BLaER1 treated with 17β-estradiol and CSF1 and Interleukin-3, amounts not matched to agents 10 nM and 100 nM (cell line): ENCODE measurements at regions not wholly inside any gene's neighbourhood (a gene's known extent, or its start where the extent isn't known, plus 50 kb on each side); places are given as distances from the start of the nearest gene placed in this dataset.
"Not testable (repeated sequence)": the region's sequence is repeated elsewhere in the genome, so short reads cannot be mapped to it uniquely, and the experiment has no call there.

Source experiments
- H3K27ac ChIP-seq, 11 experiments: shearing (Covaris generic); formaldehyde crosslinking; 2 replicates each; pipeline ENCODE4 v1.8.1; 2022
- H3K27me3 ChIP-seq, 11 experiments: shearing (Covaris generic); formaldehyde crosslinking; 2 replicates each; pipeline ENCODE4 v1.8.1; 2022
- H3K36me3 ChIP-seq, 11 experiments: shearing (Covaris generic); formaldehyde crosslinking; 2 replicates each; pipeline ENCODE4 v1.8.1; 2022
- H3K4me1 ChIP-seq, 10 experiments: shearing (Covaris generic); formaldehyde crosslinking; 2 replicates each; pipeline ENCODE4 v1.8.1; 2022
- H3K4me2 ChIP-seq, 11 experiments: shearing (Covaris generic); formaldehyde crosslinking; 2 replicates each; pipeline ENCODE4 v1.8.1; 2022
- H3K4me3 ChIP-seq, 10 experiments: shearing (Covaris generic); formaldehyde crosslinking; 2 replicates each; pipeline ENCODE4 v1.8.1; 2022
- H3K9ac ChIP-seq, 11 experiments: shearing (Covaris generic); formaldehyde crosslinking; 2 replicates each; pipeline ENCODE4 v1.8.1; 2022
- H3K9me3 ChIP-seq, 11 experiments: shearing (Covaris generic); formaldehyde crosslinking; replicated peaks in 1 of 11; 2 replicates each; pipeline ENCODE4 v1.8.1; 2022
- H4K20me1 ChIP-seq, 11 experiments: shearing (Covaris generic); formaldehyde crosslinking; 2 replicates each; pipeline ENCODE4 v1.8.1; 2022
- Cebpa-rat ChIP-seq, 11 experiments: shearing (Covaris generic); IDR thresholded peaks; 2 replicates each; pipeline ENCODE4 v1.8.1; 2022

DNA sequence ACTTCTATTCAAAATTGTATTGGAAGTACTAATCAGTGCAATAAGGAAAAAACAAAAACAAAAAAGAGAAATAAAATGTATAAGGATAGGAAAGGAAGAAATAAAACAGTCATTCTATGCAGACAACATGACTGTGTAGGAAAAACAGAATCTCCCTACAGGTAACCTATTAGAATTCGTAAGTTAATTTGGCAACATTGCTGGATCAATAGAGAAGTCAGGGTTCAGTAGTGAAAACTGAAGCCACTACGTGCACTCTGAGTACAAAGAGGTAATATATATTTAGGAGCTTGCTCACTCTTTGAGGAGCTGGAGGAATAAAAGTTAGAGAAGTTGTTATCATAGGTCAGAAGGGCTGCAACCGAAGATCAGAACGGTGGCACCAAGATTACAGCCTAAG lies 84.0 kb upstream of the BMAL1 start:
- no peaks in the 10 kb centered on the region for H4K20me1 ChIP-seq
- peaks cover 0 to 6% (median 0%) of the 10 kb centered on the region in 11 experiments; a peak in 2 of 22 replicates for H3K36me3 ChIP-seq
- no peak overlapping the region for H3K4me3 ChIP-seq
- no peak overlapping the region for H3K27ac ChIP-seq
- H3K9ac ChIP-seq: no peak overlapping the region
- peaks cover 0 to 7% (median 0%) of the 10 kb centered on the region in 10 experiments; a peak in 2 of 20 replicates for H3K4me1 ChIP-seq
- no peaks in the 10 kb centered on the region for H3K27me3 ChIP-seq
- H3K4me2 ChIP-seq: no peak overlapping the region
- TF ChIP-seq Cebpa-rat (IDR thresholded peaks at IDR 0.05): no peak
- H3K9me3 ChIP-seq: peaks cover 31 to 62% (median 46%) of the 10 kb centered on the region in 11 experiments

DNA sequence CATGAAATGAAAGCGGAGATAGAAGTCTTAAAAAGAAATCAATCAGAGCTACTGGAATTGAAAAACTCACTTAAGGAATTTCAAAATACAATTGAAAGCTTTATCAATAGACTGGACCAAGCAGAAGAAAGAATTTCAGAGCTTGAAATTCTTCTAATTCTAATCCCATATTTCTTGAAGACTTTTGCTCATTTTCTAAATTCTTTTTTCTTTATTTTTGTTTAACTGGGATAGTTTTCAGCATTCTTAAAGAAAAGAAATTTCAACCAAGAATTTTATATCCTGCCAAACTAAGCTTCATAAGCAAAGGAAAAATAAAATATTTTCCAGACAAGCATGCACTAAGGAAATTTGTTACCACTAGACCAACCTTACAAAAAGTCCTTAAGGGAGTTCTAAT lies 80.2 kb upstream of the BMAL1 start:
- H3K4me1 ChIP-seq, H3K4me2 ChIP-seq, H3K27ac ChIP-seq, H3K4me3 ChIP-seq, H3K27me3 ChIP-seq, H4K20me1 ChIP-seq, H3K36me3 ChIP-seq, H3K9ac ChIP-seq: not testable (repeated sequence)
- H3K9me3 ChIP-seq: peaks cover 43 to 74% (median 57%) of the 10 kb centered on the region in 11 experiments

DNA sequence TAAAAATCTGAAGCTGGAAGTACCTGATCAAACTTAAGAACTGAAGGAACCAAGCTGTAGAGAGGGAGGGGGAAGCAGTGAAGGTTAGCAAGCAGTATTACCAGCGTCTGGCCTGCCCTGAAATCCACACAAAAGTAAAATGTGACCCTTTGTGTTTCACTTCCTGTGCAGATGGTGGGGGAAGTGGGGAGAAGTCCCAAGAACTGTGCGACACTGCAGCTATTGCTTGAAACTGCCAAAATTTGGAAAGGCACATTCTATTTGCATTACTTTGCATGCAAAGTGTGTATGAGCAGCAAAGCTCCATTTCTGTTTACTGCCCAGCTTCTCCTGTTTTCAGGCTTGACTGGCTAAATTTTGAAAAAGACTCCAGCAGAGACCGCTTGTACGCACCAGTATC lies 72.1 kb upstream of the BMAL1 start:
- Histone ChIP-seq H3K4me3 (no peak overlapping the region), H3K9ac (peak overlapping the region in 9 of 11 experiments; percentile 9 to 49 (median 29); a peak in 13 of 22 replicates), H3K4me1 (peaks cover 29 to 63% (median 61%) of the 10 kb centered on the region in 10 experiments), H4K20me1 (no peaks in the 10 kb centered on the region), H3K27me3 (no peaks in the 10 kb centered on the region), H3K4me2 (peak overlapping the region; percentile 37 to 95 (median 84)), H3K36me3 (no peaks in the 10 kb centered on the region), H3K27ac (peak overlapping the region; percentile 3 to 93 (median 64); a peak in 18 of 22 replicates), H3K9me3 (peaks cover 7 to 17% (median 12%) of the 10 kb centered on the region in 11 experiments; a peak in 21 of 22 replicates)
- no peak for TF ChIP-seq Cebpa-rat (IDR thresholded peaks at IDR 0.05)

DNA sequence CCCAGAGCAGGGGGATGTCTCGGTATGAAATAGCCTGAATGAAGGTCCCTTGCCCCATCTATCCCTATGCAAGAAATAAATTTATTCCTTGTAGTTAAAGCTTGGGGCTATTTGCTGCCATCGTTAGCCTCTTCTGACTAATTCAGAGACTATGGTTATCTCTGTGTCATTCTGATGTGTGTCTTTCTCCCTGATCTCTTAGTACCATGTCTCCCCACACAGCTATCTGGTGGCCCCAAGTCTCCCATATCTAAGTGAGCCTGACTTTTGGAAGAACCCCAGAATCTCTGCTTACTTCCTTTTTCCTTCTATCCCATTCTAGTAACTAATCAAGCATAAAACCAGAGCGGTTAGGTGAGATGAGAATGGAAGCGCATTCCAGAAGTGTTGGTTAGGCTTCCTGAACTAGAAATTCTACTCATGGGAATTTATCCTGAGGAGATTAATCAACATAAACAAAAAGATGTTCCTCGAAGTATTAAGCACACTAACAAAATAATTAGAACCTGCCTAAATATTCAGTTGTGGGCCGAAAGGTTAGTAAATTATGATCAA lies 71.4 kb upstream of the BMAL1 start:
- no peak for TF ChIP-seq Cebpa-rat (IDR thresholded peaks at IDR 0.05)
- H4K20me1 ChIP-seq: no peaks in the 10 kb centered on the region
- H3K4me3 ChIP-seq: no peak overlapping the region
- H3K9me3 ChIP-seq: peaks cover 3 to 11% (median 6%) of the 10 kb centered on the region in 11 experiments; a peak in 21 of 22 replicates
- H3K27me3 ChIP-seq: no peaks in the 10 kb centered on the region
- no peaks in the 10 kb centered on the region for H3K36me3 ChIP-seq
- H3K4me1 ChIP-seq: peaks cover 29 to 64% (median 61%) of the 10 kb centered on the region in 10 experiments
- peak overlapping the region; percentile 37 to 95 (median 84); a peak in 21 of 22 replicates for H3K4me2 ChIP-seq
- peak overlapping the region in 3 of 11 experiments; percentile 13 to 49 (median 32); a peak in 3 of 22 replicates for H3K9ac ChIP-seq
- peak overlapping the region; percentile 3 to 93 (median 64); a peak in 18 of 22 replicates for H3K27ac ChIP-seq

DNA sequence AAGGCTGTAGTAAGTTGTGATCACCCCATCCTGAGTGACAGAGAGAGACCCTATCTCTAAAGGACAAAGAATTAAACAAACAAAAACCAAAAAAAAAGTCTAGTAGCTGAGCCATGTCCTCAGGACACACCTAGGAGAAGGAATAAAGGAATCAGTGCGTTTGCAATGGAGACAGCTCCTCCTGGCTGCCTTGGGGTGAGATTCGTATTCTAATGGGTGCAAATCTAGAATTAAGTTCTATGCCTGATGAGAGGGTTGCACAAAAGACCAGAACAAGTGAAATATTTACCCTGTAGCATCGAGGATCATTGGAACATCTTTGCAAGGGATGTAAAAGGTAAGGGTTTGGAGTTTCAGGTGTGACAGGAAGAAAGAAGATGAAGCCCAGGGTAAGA lies 70.3 kb upstream of the BMAL1 start:
- peak overlapping the region in 10 of 11 experiments; percentile 43 to 81 (median 74); a peak in 19 of 22 replicates for H3K9ac ChIP-seq
- peak overlapping the region; percentile 15 to 93 (median 88); a peak in 21 of 22 replicates for H3K27ac ChIP-seq
- TF ChIP-seq Cebpa-rat (IDR thresholded peaks at IDR 0.05): no peak
- no peaks in the 10 kb centered on the region for H3K27me3 ChIP-seq
- peak overlapping the region in 8 of 10 experiments; percentile 32 to 60 (median 44); a peak in 15 of 20 replicates for H3K4me3 ChIP-seq
- H3K9me3 ChIP-seq: 0 out of 22 replicates have a peak, but pooled peaks cover 0 to under 1% (median 0%) of the 10 kb centered on the region in 11 experiments
- H3K36me3 ChIP-seq: no peaks in the 10 kb centered on the region
- H3K4me1 ChIP-seq: peaks cover 29 to 64% (median 61%) of the 10 kb centered on the region in 10 experiments
- H4K20me1 ChIP-seq: no peaks in the 10 kb centered on the region
- peak overlapping the region; percentile 58 to 95 (median 84) for H3K4me2 ChIP-seq

DNA sequence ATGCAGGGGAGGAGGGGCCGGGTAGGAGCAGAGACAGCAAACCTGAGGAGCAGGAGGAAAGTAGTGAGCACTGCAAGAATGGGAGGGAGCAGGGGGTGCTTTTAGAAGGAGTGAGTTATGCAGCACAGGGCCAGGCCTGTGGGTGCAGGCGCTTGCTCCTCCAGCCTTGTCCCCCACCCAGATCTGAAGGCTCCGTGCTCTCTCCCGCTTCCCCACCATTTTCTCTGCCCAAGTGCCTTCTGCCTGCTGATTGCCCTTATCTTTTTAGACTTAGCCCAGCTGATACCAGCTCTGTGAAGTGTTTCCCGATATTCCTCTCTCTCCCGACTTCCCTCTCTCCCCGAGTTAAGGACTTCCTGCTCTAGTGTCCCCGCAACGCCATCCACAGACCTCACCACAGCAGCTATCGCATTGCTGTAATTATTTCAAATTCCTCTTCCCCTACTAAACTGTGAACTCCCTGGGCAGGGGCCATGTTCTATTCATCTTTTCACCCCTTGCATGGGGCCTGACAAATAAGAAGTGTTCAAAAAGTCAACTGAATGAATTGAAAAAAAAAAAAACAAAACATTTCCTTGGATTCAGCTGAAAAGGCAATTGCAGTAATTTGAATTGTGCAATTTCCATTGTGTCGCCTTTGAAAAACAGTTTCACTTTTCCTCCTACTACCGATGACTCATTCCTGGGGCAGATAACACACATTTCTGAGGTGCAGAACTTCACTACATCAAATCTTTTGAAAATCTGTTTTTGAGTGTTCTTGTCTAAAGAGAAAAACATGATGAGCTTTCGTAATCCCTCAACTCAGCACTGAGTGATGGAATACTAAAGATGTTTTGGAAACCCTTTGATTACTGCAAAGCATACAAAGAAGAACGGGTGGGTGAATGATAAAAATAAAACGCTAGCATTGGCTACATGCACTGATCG lies 69.7 kb upstream of the BMAL1 start:
- peak overlapping the region in 8 of 10 experiments; percentile 32 to 60 (median 44); a peak in 15 of 20 replicates for H3K4me3 ChIP-seq
- peak overlapping the region; percentile 58 to 95 (median 84) for H3K4me2 ChIP-seq
- H4K20me1 ChIP-seq: no peaks in the 10 kb centered on the region
- no peaks in the 10 kb centered on the region for H3K27me3 ChIP-seq
- no peaks in the 10 kb centered on the region for H3K9me3 ChIP-seq
- H3K9ac ChIP-seq: peak overlapping the region; percentile 43 to 81 (median 74); a peak in 21 of 22 replicates
- TF ChIP-seq Cebpa-rat (IDR thresholded peaks at IDR 0.05): peak in 8 of 11 experiments; percentile 78 to 97 (median 94); a peak in 17 of 22 replicates
- peak overlapping the region; percentile 15 to 93 (median 88); a peak in 21 of 22 replicates for H3K27ac ChIP-seq
- H3K36me3 ChIP-seq: no peaks in the 10 kb centered on the region
- H3K4me1 ChIP-seq: peaks cover 29 to 64% (median 61%) of the 10 kb centered on the region in 10 experiments

DNA sequence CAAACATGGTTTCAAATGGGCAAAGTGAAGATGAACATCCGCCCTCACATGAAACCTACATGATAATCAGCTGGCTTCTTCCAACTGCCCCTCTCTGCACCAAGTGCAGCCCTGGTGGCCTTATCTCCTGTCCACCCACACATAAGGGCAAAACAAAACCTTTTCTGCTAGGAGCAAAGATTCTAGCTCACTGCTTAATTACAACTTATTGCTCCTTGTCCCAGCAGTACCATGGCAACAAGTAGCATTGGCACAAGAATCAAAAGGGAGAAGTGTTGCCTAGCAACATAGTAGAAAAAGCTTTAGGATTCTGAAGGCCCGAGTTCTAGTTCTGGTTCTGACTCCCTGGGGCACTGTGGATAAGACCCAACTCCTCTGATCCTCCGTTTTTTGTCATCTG lies 68.7 kb upstream of the BMAL1 start:
- Histone ChIP-seq H3K36me3 (no peaks in the 10 kb centered on the region), H3K4me3 (no peak overlapping the region), H3K9me3 (no peaks in the 10 kb centered on the region), H3K4me1 (peaks cover 29 to 64% (median 61%) of the 10 kb centered on the region in 10 experiments), H3K27ac (peak overlapping the region in 10 of 11 experiments; percentile 30 to 93 (median 88); a peak in 19 of 22 replicates), H3K9ac (peak overlapping the region in 9 of 11 experiments; percentile 46 to 79 (median 74); a peak in 17 of 22 replicates), H4K20me1 (no peaks in the 10 kb centered on the region), H3K27me3 (no peaks in the 10 kb centered on the region), H3K4me2 (peak overlapping the region; percentile 46 to 95 (median 84); a peak in 19 of 22 replicates)
- TF ChIP-seq Cebpa-rat (IDR thresholded peaks at IDR 0.05): no peak

DNA sequence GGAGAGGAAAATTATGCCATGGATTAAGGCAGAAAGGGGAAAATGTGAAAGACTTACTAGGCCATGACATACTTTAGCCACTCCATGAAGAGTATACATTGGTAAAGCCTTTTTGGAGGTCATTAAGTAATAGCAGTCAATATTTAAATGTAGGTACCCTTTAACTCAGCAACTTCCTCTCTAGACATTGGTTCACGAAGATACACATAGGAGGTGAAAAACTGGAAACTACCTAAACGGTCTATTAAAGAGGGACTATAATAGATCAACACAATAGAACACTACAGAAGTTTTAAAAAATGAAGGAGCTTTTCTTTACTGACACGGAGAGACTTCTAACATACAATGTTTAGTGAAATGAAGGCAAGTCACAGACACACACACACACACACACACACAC lies 68.2 kb upstream of the BMAL1 start:
- Histone ChIP-seq H3K4me3 (no peak overlapping the region), H3K4me1 (peaks cover 27 to 61% (median 58%) of the 10 kb centered on the region in 10 experiments), H3K9me3 (no peaks in the 10 kb centered on the region), H3K36me3 (no peaks in the 10 kb centered on the region), H3K9ac (peak overlapping the region in 3 of 11 experiments; percentile 12 to 76 (median 71); a peak in 2 of 22 replicates), H3K27me3 (no peaks in the 10 kb centered on the region), H3K27ac (peak overlapping the region in 9 of 11 experiments; percentile 75 to 93 (median 88); a peak in 18 of 22 replicates), H4K20me1 (no peaks in the 10 kb centered on the region), H3K4me2 (peak overlapping the region in 9 of 11 experiments; percentile 64 to 95 (median 86); a peak in 17 of 22 replicates)
- TF ChIP-seq Cebpa-rat (IDR thresholded peaks at IDR 0.05): no peak
